H1 (cell line): ENCODE measurements at regions not wholly inside any gene's neighbourhood (a gene's known extent, or its start where the extent isn't known, plus 50 kb on each side); places are given as distances from the start of the nearest gene placed in this dataset.

Source experiments
- KDM4A ChIP-seq: IDR thresholded peaks from one replicate; pipeline ENCODE4 v1.7.1; 2012; ENCODE audit warnings: low read depth, mild to moderate bottlenecking, moderate library complexity, low read length, inconsistent platforms; ENCODE audit not compliant: severe bottlenecking
- TF ChIP-seq, protein P1 (sequence below): IDR thresholded peaks from 2 replicates; pipeline ENCODE4 v1.6.1; 2012; ENCODE audit warnings: inconsistent platforms

DNA sequence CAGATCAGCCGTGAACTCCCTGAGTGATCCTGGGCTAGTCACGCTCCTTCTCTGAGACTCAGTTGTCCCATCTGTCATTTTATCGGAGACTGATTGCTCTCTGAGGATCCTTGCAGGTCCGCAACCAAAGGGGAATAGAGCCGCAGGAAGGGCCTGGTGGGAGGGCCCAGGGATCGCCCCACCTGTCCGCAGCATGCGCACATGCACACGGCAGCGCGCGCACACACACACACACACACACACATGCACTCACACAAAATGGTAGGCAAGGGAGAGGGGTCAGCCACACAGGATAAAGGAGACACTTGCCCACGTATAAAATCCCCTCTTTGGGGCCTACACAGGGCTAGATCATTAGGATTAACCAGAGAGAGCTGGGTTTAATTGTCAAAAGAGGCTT, 95.6 kb upstream of the FOXP4 start (continued):
- TF ChIP-seq, protein P1, sequence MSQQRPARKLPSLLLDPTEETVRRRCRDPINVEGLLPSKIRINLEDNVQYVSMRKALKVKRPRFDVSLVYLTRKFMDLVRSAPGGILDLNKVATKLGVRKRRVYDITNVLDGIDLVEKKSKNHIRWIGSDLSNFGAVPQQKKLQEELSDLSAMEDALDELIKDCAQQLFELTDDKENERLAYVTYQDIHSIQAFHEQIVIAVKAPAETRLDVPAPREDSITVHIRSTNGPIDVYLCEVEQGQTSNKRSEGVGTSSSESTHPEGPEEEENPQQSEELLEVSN: no peak
- TF ChIP-seq KDM4A: no peak
- TF ChIP-seq, all 59 proteins: peak for 0
